ENCODE measurements at regions not wholly inside any gene's neighbourhood (a gene's known extent, or its start where the extent isn't known, plus 50 kb on each side); places are given as distances from the start of the nearest gene placed in this dataset.

DNA sequence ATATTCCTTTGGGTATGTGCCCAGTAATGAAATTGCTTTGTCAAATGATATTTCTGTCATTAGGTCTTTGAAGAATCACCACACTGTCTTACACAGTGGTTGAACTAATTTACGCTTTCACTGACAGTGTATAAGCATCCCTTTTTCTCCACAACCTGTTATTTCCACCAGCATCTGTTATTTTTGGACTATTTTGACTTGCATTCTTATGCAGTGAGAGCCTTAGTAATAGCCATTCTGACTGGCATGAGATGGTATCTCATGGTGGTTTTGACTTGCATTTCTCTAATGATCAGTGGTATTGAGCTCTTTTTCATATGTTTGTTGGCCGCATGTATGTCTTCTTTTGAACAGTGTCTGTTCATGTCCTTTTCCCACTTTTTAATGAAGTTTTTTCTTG is 92.0 kb upstream of the SPATA13 start:
- no peaks in the 10 kb centered on the region for H3K9me3 Mint-ChIP-seq
- H3K4me3 Mint-ChIP-seq = no peak overlapping the region
- no peaks in the 10 kb centered on the region for H3K36me3 ChIP-seq (replicated peaks in 1 of 2; ENCODE audit: control insufficient read depth in 1 of 2, insufficient read depth in 2 of 2, low read length in 2 of 2)
- H4K20me1 ChIP-seq (ENCODE audit: insufficient read depth, low read length) = no peaks in the 10 kb centered on the region
- no peak overlapping the region for H2AFZ ChIP-seq (ENCODE audit: insufficient read depth, low read depth, low read length, poor library complexity, severe bottlenecking)
- H3K4me2 ChIP-seq (replicated peaks; ENCODE audit: extremely low read depth, low read length, poor library complexity, severe bottlenecking) = no peak overlapping the region
- H3K9me3 ChIP-seq (replicated peaks in 1 of 2; ENCODE audit: control insufficient read depth in 1 of 2, insufficient read depth in 1 of 2, low read length in 2 of 2) = no peaks in the 10 kb centered on the region
- no peaks in the 10 kb centered on the region for H3K36me3 Mint-ChIP-seq
- no peak overlapping the region for H3K4me3 ChIP-seq (replicated peaks in 1 of 3; ENCODE audit: low read depth in 2 of 3, low read length in 3 of 3)
- TF ChIP-seq, protein P1, sequence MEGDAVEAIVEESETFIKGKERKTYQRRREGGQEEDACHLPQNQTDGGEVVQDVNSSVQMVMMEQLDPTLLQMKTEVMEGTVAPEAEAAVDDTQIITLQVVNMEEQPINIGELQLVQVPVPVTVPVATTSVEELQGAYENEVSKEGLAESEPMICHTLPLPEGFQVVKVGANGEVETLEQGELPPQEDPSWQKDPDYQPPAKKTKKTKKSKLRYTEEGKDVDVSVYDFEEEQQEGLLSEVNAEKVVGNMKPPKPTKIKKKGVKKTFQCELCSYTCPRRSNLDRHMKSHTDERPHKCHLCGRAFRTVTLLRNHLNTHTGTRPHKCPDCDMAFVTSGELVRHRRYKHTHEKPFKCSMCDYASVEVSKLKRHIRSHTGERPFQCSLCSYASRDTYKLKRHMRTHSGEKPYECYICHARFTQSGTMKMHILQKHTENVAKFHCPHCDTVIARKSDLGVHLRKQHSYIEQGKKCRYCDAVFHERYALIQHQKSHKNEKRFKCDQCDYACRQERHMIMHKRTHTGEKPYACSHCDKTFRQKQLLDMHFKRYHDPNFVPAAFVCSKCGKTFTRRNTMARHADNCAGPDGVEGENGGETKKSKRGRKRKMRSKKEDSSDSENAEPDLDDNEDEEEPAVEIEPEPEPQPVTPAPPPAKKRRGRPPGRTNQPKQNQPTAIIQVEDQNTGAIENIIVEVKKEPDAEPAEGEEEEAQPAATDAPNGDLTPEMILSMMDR (IDR thresholded peaks at IDR 0.05) = no peak
- H3K27me3 Mint-ChIP-seq (ENCODE audit: low read depth in 3 of 3) = peaks cover under 1 to 2% (median 2%) of the 10 kb centered on the region in 3 donors
- no peaks in the 10 kb centered on the region for H3K27me3 ChIP-seq (ENCODE audit: control insufficient read depth in 2 of 2, insufficient read depth in 2 of 2, low read length in 2 of 2)
- intact Hi-C loops (cut with micrococcal nuclease) = no loop called here
- no peak overlapping the region for H3K27ac ChIP-seq (ENCODE audit: low read depth in 1 of 2, low read length in 2 of 2)
- H3K27ac Mint-ChIP-seq = no peak overlapping the region
- H3K9ac ChIP-seq (ENCODE audit: insufficient read depth, low read length, poor library complexity, severe bottlenecking) = no peak overlapping the region
- H3K4me1 Mint-ChIP-seq = peaks cover 8% of the 10 kb centered on the region
- DNase-seq = no peak
- H3K4me1 ChIP-seq (ENCODE audit: control insufficient read depth in 1 of 2, insufficient read depth in 2 of 2, low read length in 2 of 2) = peaks cover 0 to 4% of the 10 kb centered on the region in 2 donors
- WGBS (ENCODE audit: insufficient coverage) = 100% methylated on average over 1 of the region's 2 CpGs
- H3K79me2 ChIP-seq (ENCODE audit: insufficient read depth, low read length) = no peaks in the 10 kb centered on the region

DNA sequence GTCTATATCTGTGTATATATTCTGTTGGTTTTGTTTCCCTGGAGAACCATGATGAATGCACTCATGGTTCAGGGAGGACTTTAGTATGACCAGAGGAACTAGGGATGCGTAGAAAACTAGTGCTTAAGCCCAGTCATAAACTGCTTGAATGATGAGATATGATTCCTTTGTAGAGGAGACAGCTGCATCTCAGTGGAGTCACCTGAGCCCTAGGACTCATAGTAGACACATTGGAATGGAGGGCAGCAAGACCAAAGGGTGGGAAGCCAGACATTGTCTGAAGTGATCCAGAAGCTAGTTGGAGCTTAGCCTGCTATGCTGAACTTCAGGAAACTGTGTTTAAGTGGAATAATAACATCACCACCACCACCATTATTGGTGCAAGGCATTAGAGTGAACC is 89.5 kb upstream of the SPATA13 start:
- no peaks in the 10 kb centered on the region for H3K36me3 ChIP-seq (replicated peaks in 1 of 2; ENCODE audit: control insufficient read depth in 1 of 2, insufficient read depth in 2 of 2, low read length in 2 of 2)
- Mint-ChIP-seq H3K36me3 (no peaks in the 10 kb centered on the region), H3K9me3 (no peaks in the 10 kb centered on the region), H3K4me1 (peaks cover 17% of the 10 kb centered on the region), H3K27ac (no peak overlapping the region), H3K27me3 (ENCODE audit: low read depth in 3 of 3) (peaks cover 0 to 2% (median 2%) of the 10 kb centered on the region in 3 donors), H3K4me3 (no peak overlapping the region)
- no peaks in the 10 kb centered on the region for H3K79me2 ChIP-seq (ENCODE audit: insufficient read depth, low read length)
- 100% methylated on average over 1 of the region's 1 CpG for WGBS (ENCODE audit: insufficient coverage)
- H3K27me3 ChIP-seq (ENCODE audit: control insufficient read depth in 2 of 2, insufficient read depth in 2 of 2, low read length in 2 of 2) = no peaks in the 10 kb centered on the region
- H4K20me1 ChIP-seq (ENCODE audit: insufficient read depth, low read length) = no peaks in the 10 kb centered on the region
- intact Hi-C loops (cut with micrococcal nuclease) = no loop called here
- TF ChIP-seq, protein P1 (IDR thresholded peaks at IDR 0.05) = no peak
- H3K4me2 ChIP-seq (replicated peaks; ENCODE audit: extremely low read depth, low read length, poor library complexity, severe bottlenecking) = no peak overlapping the region
- H3K9ac ChIP-seq (ENCODE audit: insufficient read depth, low read length, poor library complexity, severe bottlenecking) = no peak overlapping the region
- no peak overlapping the region for H3K27ac ChIP-seq (ENCODE audit: low read depth in 1 of 2, low read length in 2 of 2)
- no peak overlapping the region for H2AFZ ChIP-seq (ENCODE audit: insufficient read depth, low read depth, low read length, poor library complexity, severe bottlenecking)
- peaks cover 6 to 9% of the 10 kb centered on the region in 2 donors for H3K4me1 ChIP-seq (ENCODE audit: control insufficient read depth in 1 of 2, insufficient read depth in 2 of 2, low read length in 2 of 2)
- no peak for DNase-seq
- no peaks in the 10 kb centered on the region for H3K9me3 ChIP-seq (replicated peaks in 1 of 2; ENCODE audit: control insufficient read depth in 1 of 2, insufficient read depth in 1 of 2, low read length in 2 of 2)
- H3K4me3 ChIP-seq (replicated peaks in 1 of 3; ENCODE audit: low read depth in 2 of 3, low read length in 3 of 3) = no peak overlapping the region
